ENCODE measurements at regions not wholly inside any gene's neighbourhood (a gene's known extent, or its start where the extent isn't known, plus 50 kb on each side); places are given as distances from the start of the nearest gene placed in this dataset.
A peak's percentile ranks its signal among the peaks of the same experiment; 100 is the strongest.

GRCh38 chr2:192328297-192328696, 133.6 kb upstream of the TMEFF2 start:
- Histone ChIP-seq H3K79me2 (ENCODE audit: low read length) (no peaks in the 10 kb centered on the region), H4K20me1 (ENCODE audit: insufficient read depth, low read length) (no peaks in the 10 kb centered on the region), H3K4me2 (ENCODE audit: low read depth, low read length) (peak overlapping the region; percentile 9; the same call in 1 of the 2 replicates), H2AFZ (ENCODE audit: low read length) (no peak overlapping the region), H3F3A (ENCODE audit: insufficient read depth, low read length) (peaks cover 4% of the 10 kb centered on the region; the same call in 1 of the 2 replicates), H3K27me3 (replicated peaks; ENCODE audit: insufficient read depth, low read length) (no peaks in the 10 kb centered on the region), H3K4me1 (ENCODE audit: low read length) (peaks cover 21% of the 10 kb centered on the region), H3K4me3 (ENCODE audit: low read length) (no peak overlapping the region), H3K9me2 (replicated peaks; ENCODE audit: insufficient read depth, low read length) (no peaks in the 10 kb centered on the region), H3K27ac (ENCODE audit: low read length) (peak overlapping the region; percentile 52; the same call in 1 of the 2 replicates), H3K9ac (ENCODE audit: low read length) (no peak overlapping the region), H3K9me3 (replicated peaks; ENCODE audit: insufficient read depth, low read length) (no peaks in the 10 kb centered on the region), H3K36me3 (replicated peaks; ENCODE audit: insufficient read depth, low read length) (no peaks in the 10 kb centered on the region)
- DNase-seq, result no peak
- TF ChIP-seq EZH2 (optimal IDR thresholded peaks at IDR 0.05; ENCODE audit: low read depth, low read length) (no peak), EZH2phosphoT487 (IDR thresholded peaks at IDR 0.05; ENCODE audit: low read length) (no peak)
- TF ChIP-seq, protein P1, sequence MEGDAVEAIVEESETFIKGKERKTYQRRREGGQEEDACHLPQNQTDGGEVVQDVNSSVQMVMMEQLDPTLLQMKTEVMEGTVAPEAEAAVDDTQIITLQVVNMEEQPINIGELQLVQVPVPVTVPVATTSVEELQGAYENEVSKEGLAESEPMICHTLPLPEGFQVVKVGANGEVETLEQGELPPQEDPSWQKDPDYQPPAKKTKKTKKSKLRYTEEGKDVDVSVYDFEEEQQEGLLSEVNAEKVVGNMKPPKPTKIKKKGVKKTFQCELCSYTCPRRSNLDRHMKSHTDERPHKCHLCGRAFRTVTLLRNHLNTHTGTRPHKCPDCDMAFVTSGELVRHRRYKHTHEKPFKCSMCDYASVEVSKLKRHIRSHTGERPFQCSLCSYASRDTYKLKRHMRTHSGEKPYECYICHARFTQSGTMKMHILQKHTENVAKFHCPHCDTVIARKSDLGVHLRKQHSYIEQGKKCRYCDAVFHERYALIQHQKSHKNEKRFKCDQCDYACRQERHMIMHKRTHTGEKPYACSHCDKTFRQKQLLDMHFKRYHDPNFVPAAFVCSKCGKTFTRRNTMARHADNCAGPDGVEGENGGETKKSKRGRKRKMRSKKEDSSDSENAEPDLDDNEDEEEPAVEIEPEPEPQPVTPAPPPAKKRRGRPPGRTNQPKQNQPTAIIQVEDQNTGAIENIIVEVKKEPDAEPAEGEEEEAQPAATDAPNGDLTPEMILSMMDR (IDR thresholded peaks at IDR 0.05; ENCODE audit: low read length), result no peak

- H3K9me2 ChIP-seq (replicated peaks; ENCODE audit: insufficient read depth, low read length), result no peaks in the 10 kb centered on the region
- H3K27ac ChIP-seq (ENCODE audit: low read length), result peak overlapping the region; percentile 52; the same call in 1 of the 2 replicates
- TF ChIP-seq EZH2phosphoT487 (IDR thresholded peaks at IDR 0.05; ENCODE audit: low read length), result no peak
- no peak for TF ChIP-seq EZH2 (optimal IDR thresholded peaks at IDR 0.05; ENCODE audit: low read depth, low read length)
- TF ChIP-seq, protein P1 (IDR thresholded peaks at IDR 0.05; ENCODE audit: low read length), result no peak
- DNase-seq, result peak; percentile 19
- H3F3A ChIP-seq (ENCODE audit: insufficient read depth, low read length), result peaks cover 4% of the 10 kb centered on the region; the same call in 1 of the 2 replicates
- peaks cover 21% of the 10 kb centered on the region for H3K4me1 ChIP-seq (ENCODE audit: low read length)
- peak overlapping the region; percentile 9; the same call in 1 of the 2 replicates for H3K4me2 ChIP-seq (ENCODE audit: low read depth, low read length)
- H4K20me1 ChIP-seq (ENCODE audit: insufficient read depth, low read length), result no peaks in the 10 kb centered on the region
- H3K9me3 ChIP-seq (replicated peaks; ENCODE audit: insufficient read depth, low read length), result no peaks in the 10 kb centered on the region
- no peaks in the 10 kb centered on the region for H3K27me3 ChIP-seq (replicated peaks; ENCODE audit: insufficient read depth, low read length)
- no peak overlapping the region for H3K9ac ChIP-seq (ENCODE audit: low read length)
- H3K79me2 ChIP-seq (ENCODE audit: low read length), result no peaks in the 10 kb centered on the region
- no peak overlapping the region for H2AFZ ChIP-seq (ENCODE audit: low read length)
- peak overlapping the region; percentile 9; the same call in 1 of the 2 replicates for H3K4me3 ChIP-seq (ENCODE audit: low read length)
- no peaks in the 10 kb centered on the region for H3K36me3 ChIP-seq (replicated peaks; ENCODE audit: insufficient read depth, low read length)
Measured at GRCh38 chr2:192327576-192327975, 132.8 kb upstream of the TMEFF2 start.

- 0 out of 2 replicates have a peak, but pooled peaks cover 3% of the 10 kb centered on the region for H3K4me1 ChIP-seq (ENCODE audit: low read length)
- no peak overlapping the region for H3K9ac ChIP-seq (ENCODE audit: low read length)
- H4K20me1 ChIP-seq (ENCODE audit: insufficient read depth, low read length), result no peaks in the 10 kb centered on the region
- H3K9me3 ChIP-seq (replicated peaks; ENCODE audit: insufficient read depth, low read length), result no peaks in the 10 kb centered on the region
- H3K4me3 ChIP-seq (ENCODE audit: low read length), result no peak overlapping the region
- H3F3A ChIP-seq (ENCODE audit: insufficient read depth, low read length), result no peaks in the 10 kb centered on the region
- no peaks in the 10 kb centered on the region for H3K36me3 ChIP-seq (replicated peaks; ENCODE audit: insufficient read depth, low read length)
- H3K27me3 ChIP-seq (replicated peaks; ENCODE audit: insufficient read depth, low read length), result no peaks in the 10 kb centered on the region
- no peaks in the 10 kb centered on the region for H3K79me2 ChIP-seq (ENCODE audit: low read length)
- TF ChIP-seq, protein P1 (IDR thresholded peaks at IDR 0.05; ENCODE audit: low read length), result no peak
- TF ChIP-seq EZH2phosphoT487 (IDR thresholded peaks at IDR 0.05; ENCODE audit: low read length), result no peak
- no peak for TF ChIP-seq EZH2 (optimal IDR thresholded peaks at IDR 0.05; ENCODE audit: low read depth, low read length)
- DNase-seq, result no peak
- H3K27ac ChIP-seq (ENCODE audit: low read length), result no peak overlapping the region
- H2AFZ ChIP-seq (ENCODE audit: low read length), result no peak overlapping the region
- no peak overlapping the region for H3K4me2 ChIP-seq (ENCODE audit: low read depth, low read length)
- no peaks in the 10 kb centered on the region for H3K9me2 ChIP-seq (replicated peaks; ENCODE audit: insufficient read depth, low read length)
Measured at GRCh38 chr2:192315543-192315942, 120.8 kb upstream of the TMEFF2 start.
